SK-N-SH treated with all-trans-retinoic acid at 6 μM for 48 hours (cell line): ENCODE measurements at regions not wholly inside any gene's neighbourhood (a gene's known extent, or its start where the extent isn't known, plus 50 kb on each side); places are given as distances from the start of the nearest gene placed in this dataset.

Experiments
- ARNTL ChIP-seq: fragments of 450-650 bp; formaldehyde crosslinking; IDR thresholded peaks from 2 replicates; pipeline ENCODE4 v1.5.0; 2020; ENCODE audit warnings: low read depth, mild to moderate bottlenecking, moderate library complexity, borderline replicate concordance
- OSR1 ChIP-seq: fragments of 250-450 bp; sonication (Bioruptor Pico); IDR thresholded peaks from 2 replicates; pipeline ENCODE4 v1.8.0; 2022; ENCODE audit warnings: moderate library complexity, mild to moderate bottlenecking, inconsistent platforms
- RARB ChIP-seq: fragments of 250-450 bp; sonication (Bioruptor Pico); IDR thresholded peaks from 2 replicates; pipeline ENCODE4 v1.8.0; 2021; ENCODE audit warnings: mild to moderate bottlenecking, moderate library complexity
- SNAI2 ChIP-seq: fragments of 250-450 bp; sonication (Bioruptor Pico); IDR thresholded peaks from 2 replicates; pipeline ENCODE4 v1.5.0; 2020; ENCODE audit warnings: mild to moderate bottlenecking, moderate library complexity
- TCF4 ChIP-seq: fragments of 250-450 bp; sonication (Bioruptor Pico); IDR thresholded peaks from 2 replicates; pipeline ENCODE4 v1.8.0; 2021; ENCODE audit warnings: mild to moderate bottlenecking, moderate library complexity, borderline replicate concordance
- ZFP3 ChIP-seq: fragments of 250-450 bp; sonication (Bioruptor Pico); IDR thresholded peaks from 2 replicates; pipeline ENCODE4 v1.5.0; 2020; ENCODE audit warnings: mild to moderate bottlenecking, moderate library complexity
- ZFP30 ChIP-seq: fragments of 450-650 bp; formaldehyde crosslinking; IDR thresholded peaks from 2 replicates; pipeline ENCODE4 v1.5.0; 2022; ENCODE audit warnings: mild to moderate bottlenecking, moderate library complexity
- ZNF565 ChIP-seq: fragments of 450-650 bp; formaldehyde crosslinking; conservative IDR thresholded peaks from 2 replicates; pipeline ENCODE4 v1.5.0; 2020; ENCODE audit warnings: low read depth, mild to moderate bottlenecking, moderate library complexity
- ZNF70 ChIP-seq: fragments of 450-650 bp; formaldehyde crosslinking; IDR thresholded peaks from 2 replicates; pipeline ENCODE4 v1.5.0; 2020; ENCODE audit warnings: mild to moderate bottlenecking, moderate library complexity
- ZNF8 ChIP-seq: fragments of 450-650 bp; formaldehyde crosslinking; IDR thresholded peaks from 2 replicates; pipeline ENCODE4 v1.5.0; 2020; ENCODE audit warnings: mild to moderate bottlenecking, moderate library complexity
- TF ChIP-seq, protein P1 (sequence below): fragments of 250-450 bp; sonication (Bioruptor Pico); IDR thresholded peaks from 2 replicates; pipeline ENCODE4 v1.8.0; 2020; ENCODE audit warnings: mild to moderate bottlenecking, moderate library complexity, borderline replicate concordance
- TF ChIP-seq, protein P2 (sequence below): fragments of 250-450 bp; sonication (Bioruptor Pico); IDR thresholded peaks from 2 replicates; pipeline ENCODE4 v1.5.1; 2020; ENCODE audit warnings: low read depth, mild to moderate bottlenecking, moderate library complexity

DNA sequence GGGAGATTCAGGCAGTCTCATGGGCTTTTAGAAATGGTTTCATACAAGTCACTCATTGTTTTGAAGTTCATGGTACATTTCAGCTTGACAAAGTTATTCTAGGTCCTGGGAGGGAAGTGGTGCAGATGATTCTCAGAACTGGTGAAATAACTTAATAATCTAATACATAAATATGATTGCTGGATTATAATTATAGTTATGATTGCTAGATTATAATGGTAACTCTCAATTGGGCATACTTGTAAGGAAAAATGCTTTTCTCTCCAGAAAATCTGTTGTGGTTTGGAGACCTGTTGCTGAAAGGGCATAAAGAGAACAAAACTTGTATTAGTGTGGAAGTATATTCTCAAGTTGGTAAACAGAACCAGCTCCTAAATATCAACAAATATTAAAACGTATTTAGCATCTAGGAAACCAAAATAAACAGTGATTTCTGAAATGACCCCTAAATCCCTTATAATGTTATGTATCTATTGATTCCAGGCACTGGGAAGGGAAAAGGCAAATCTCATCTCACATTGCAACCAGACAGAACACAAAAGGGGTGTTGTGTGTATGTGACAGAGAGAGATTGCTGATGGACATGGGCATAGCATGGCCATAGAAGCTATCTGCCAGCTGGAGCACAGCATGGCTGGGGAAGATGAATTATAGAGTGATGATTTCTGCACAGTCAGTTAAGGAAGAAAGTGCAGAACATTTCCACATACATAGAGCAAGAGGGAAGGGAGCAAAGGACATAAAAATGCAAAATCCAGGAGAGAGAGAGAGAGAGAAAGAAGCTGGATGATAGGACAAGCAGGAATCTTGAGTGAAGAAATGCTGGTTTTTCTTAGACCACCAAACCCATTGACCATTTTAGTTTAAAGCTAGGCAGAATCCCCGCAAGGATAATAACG is 87.1 kb upstream of the FRY start:
- TF ChIP-seq ZFP30 (CRISPR knock-in tag) (no peak), ZNF565 (CRISPR knock-in tag) (no peak), OSR1 (no peak), ARNTL (no peak), RARB (CRISPR knock-in tag) (no peak), TCF4 (no peak), SNAI2 (CRISPR knock-in tag) (no peak), ZFP3 (CRISPR knock-in tag) (no peak), ZNF8 (CRISPR knock-in tag) (no peak), ZNF70 (CRISPR knock-in tag) (no peak)
- TF ChIP-seq, protein P1, sequence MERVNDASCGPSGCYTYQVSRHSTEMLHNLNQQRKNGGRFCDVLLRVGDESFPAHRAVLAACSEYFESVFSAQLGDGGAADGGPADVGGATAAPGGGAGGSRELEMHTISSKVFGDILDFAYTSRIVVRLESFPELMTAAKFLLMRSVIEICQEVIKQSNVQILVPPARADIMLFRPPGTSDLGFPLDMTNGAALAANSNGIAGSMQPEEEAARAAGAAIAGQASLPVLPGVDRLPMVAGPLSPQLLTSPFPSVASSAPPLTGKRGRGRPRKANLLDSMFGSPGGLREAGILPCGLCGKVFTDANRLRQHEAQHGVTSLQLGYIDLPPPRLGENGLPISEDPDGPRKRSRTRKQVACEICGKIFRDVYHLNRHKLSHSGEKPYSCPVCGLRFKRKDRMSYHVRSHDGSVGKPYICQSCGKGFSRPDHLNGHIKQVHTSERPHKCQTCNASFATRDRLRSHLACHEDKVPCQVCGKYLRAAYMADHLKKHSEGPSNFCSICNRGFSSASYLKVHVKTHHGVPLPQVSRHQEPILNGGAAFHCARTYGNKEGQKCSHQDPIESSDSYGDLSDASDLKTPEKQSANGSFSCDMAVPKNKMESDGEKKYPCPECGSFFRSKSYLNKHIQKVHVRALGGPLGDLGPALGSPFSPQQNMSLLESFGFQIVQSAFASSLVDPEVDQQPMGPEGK = no peak
- TF ChIP-seq, protein P2, sequence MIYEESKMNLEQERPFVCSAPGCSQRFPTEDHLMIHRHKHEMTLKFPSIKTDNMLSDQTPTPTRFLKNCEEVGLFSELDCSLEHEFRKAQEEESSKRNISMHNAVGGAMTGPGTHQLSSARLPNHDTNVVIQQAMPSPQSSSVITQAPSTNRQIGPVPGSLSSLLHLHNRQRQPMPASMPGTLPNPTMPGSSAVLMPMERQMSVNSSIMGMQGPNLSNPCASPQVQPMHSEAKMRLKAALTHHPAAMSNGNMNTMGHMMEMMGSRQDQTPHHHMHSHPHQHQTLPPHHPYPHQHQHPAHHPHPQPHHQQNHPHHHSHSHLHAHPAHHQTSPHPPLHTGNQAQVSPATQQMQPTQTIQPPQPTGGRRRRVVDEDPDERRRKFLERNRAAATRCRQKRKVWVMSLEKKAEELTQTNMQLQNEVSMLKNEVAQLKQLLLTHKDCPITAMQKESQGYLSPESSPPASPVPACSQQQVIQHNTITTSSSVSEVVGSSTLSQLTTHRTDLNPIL (CRISPR knock-in tag) = no peak
